Stomach (tissue), 8 donors: ENCODE measurements at regions not wholly inside any gene's neighbourhood (a gene's known extent, or its start where the extent isn't known, plus 50 kb on each side); places are given as distances from the start of the nearest gene placed in this dataset.

Source experiments
- DNase-seq, 2 donors: peaks; one replicate each; pipeline versions ENCODE4 v3.0.0 to v3.0.0-alpha.2; 2013 to 2019
- H3K27ac ChIP-seq, 5 donors: fragments of 200-600 bp in 4 of 5; sonication (generic) in 4 of 5; one replicate each; pipeline ENCODE4 v1.5.1; 2013 to 2019; ENCODE audit warnings: mild to moderate bottlenecking in 1 of 5, moderate library complexity in 1 of 5
- H3K27me3 ChIP-seq, 3 donors: fragments of 200-600 bp; sonication (generic); one replicate each; pipeline ENCODE4 v1.5.1; 2017 to 2019; ENCODE audit warnings: mixed run types in 1 of 3
- H3K36me3 ChIP-seq, 4 donors: fragments of 200-600 bp; sonication (generic); 1 replicate in 3 of 4; 2 replicates in 1 of 4; pipeline ENCODE4 v1.5.1; 2016 to 2019
- H3K4me1 ChIP-seq, 4 donors: fragments of 200-600 bp; sonication (generic); one replicate each; pipeline ENCODE4 v1.5.1; 2016 to 2019
- H3K4me3 ChIP-seq, 4 donors: fragments of 200-600 bp; sonication (generic) in 3 of 4; one replicate each; pipeline ENCODE4 v1.5.1; 2016 to 2019; ENCODE audit warnings: mild to moderate bottlenecking in 1 of 4
- H3K9me3 ChIP-seq, 4 donors: fragments of 200-600 bp; sonication (generic); one replicate each; pipeline ENCODE4 v1.5.1; 2016 to 2019
- CTCF ChIP-seq, 7 experiments: fragments of 450-650 bp in 4 of 7; fragments of 200-600 bp in 3 of 7; sonication (generic) in 3 of 7; IDR thresholded peaks; one replicate each; pipeline ENCODE4 v1.5.1; 2016 to 2019; ENCODE audit warnings: antibody characterized with exemption in 7 of 7, control low read depth in 2 of 7, mild to moderate bottlenecking in 1 of 7
- EP300 ChIP-seq: sonication (generic); formaldehyde crosslinking; IDR thresholded peaks from one replicate; pipeline ENCODE4 v1.6.1; 2017; ENCODE audit warnings: antibody characterized with exemption
- POLR2A ChIP-seq, 4 donors: fragments of 450-650 bp; IDR thresholded peaks; one replicate each; pipeline ENCODE4 v1.6.1; 2016; ENCODE audit warnings: antibody characterized with exemption in 4 of 4, control low read depth in 2 of 4, mild to moderate bottlenecking in 1 of 4, moderate library complexity in 1 of 4
- POLR2AphosphoS5 ChIP-seq, 3 donors: sonication (generic); formaldehyde crosslinking; IDR thresholded peaks; one replicate each; pipeline ENCODE4 v1.6.1; 2016; ENCODE audit warnings: antibody characterized with exemption in 3 of 3
- WGBS, 5 donors: extraction: QIAGEN DNeasy Blood & Tissue Kit in 3 of 5; methylation state at CpG; one replicate each; pipeline versions ENCODE4 v1.1.5 to v1.1.7; 2013 to 2018; 5-methylcytosine and 5-hydroxymethylcytosine counted together
- intact Hi-C: fragments of 100-400 bp; cut with DNase I; formaldehyde crosslinking; loops from one replicate; pipeline ENCODE4 v1.15.1; 2023; ENCODE audit warnings: low total_unique reads
- donor health status: healthy with polysubstance abuse.
- donor health status: Bipolar disorder and iron deficiency.
- donor health status: healthy.

- 89 to 94% (median 92%) methylated on average over 8 of the region's 8 CpGs for WGBS, 5 donors
- no peaks in the 10 kb centered on the region for H3K36me3 ChIP-seq
- H3K27me3 ChIP-seq, result no peaks in the 10 kb centered on the region
- no peaks in the 10 kb centered on the region for H3K9me3 ChIP-seq
- no peak overlapping the region for H3K27ac ChIP-seq
- H3K4me3 ChIP-seq, result no peak overlapping the region
- no peak for DNase-seq
- TF ChIP-seq CTCF (IDR thresholded peaks at IDR 0.05) (no peak), POLR2AphosphoS5 (IDR thresholded peaks at IDR 0.05) (no peak), POLR2A (IDR thresholded peaks at IDR 0.05) (no peak), EP300 (no peak)
- intact Hi-C loops, result no loop called here
- H3K4me1 ChIP-seq, result peaks cover 0 to 8% (median 4%) of the 10 kb centered on the region in 4 donors
Measured at GRCh38 chr5:125036494-125036893, 290.1 kb upstream of the ZNF608 start.

GRCh38 chr5:125037020-125037419, 290.6 kb upstream of the ZNF608 start:
- Histone ChIP-seq H3K9me3 (no peaks in the 10 kb centered on the region), H3K27ac (no peak overlapping the region), H3K27me3 (no peaks in the 10 kb centered on the region), H3K36me3 (no peaks in the 10 kb centered on the region), H3K4me3 (no peak overlapping the region), H3K4me1 (peaks cover 0 to 13% (median 6%) of the 10 kb centered on the region in 4 donors)
- WGBS, 5 donors, result 84 to 100% (median 90%) methylated on average over 1 of the region's 1 CpG
- no peak for DNase-seq
- intact Hi-C loops, result no loop called here
- TF ChIP-seq POLR2A (IDR thresholded peaks at IDR 0.05), result no peak
- no peak for TF ChIP-seq CTCF (IDR thresholded peaks at IDR 0.05)
- no peak for TF ChIP-seq EP300
- no peak for TF ChIP-seq POLR2AphosphoS5 (IDR thresholded peaks at IDR 0.05)

GRCh38 chr5:125037530-125037929, 291.1 kb upstream of the ZNF608 start:
- H3K4me1 ChIP-seq, result peaks cover 0 to 18% (median 8%) of the 10 kb centered on the region in 4 donors
- no peaks in the 10 kb centered on the region for H3K9me3 ChIP-seq
- DNase-seq, result no peak
- WGBS, 5 donors, result 91 to 94% (median 93%) methylated on average over 7 of the region's 7 CpGs
- H3K36me3 ChIP-seq, result no peaks in the 10 kb centered on the region
- H3K4me3 ChIP-seq, result no peak overlapping the region
- no peaks in the 10 kb centered on the region for H3K27me3 ChIP-seq
- intact Hi-C loops, result no loop called here
- H3K27ac ChIP-seq, result no peak overlapping the region
- TF ChIP-seq EP300 (no peak), POLR2AphosphoS5 (IDR thresholded peaks at IDR 0.05) (no peak), POLR2A (IDR thresholded peaks at IDR 0.05) (no peak), CTCF (IDR thresholded peaks at IDR 0.05) (no peak)

GRCh38 chr5:125038477-125038876, 292.0 kb upstream of the ZNF608 start:
- Histone ChIP-seq H3K4me3 (no peak overlapping the region), H3K9me3 (no peaks in the 10 kb centered on the region), H3K27me3 (no peaks in the 10 kb centered on the region), H3K36me3 (no peaks in the 10 kb centered on the region), H3K4me1 (peaks cover 0 to 25% (median 9%) of the 10 kb centered on the region in 4 donors), H3K27ac (no peak overlapping the region)
- DNase-seq, result peak in 1 of 2 donors; percentile 15
- WGBS, 5 donors, result 82 to 90% (median 89%) methylated on average over 5 of the region's 5 CpGs
- intact Hi-C loops, result no loop called here
- no peak for TF ChIP-seq EP300
- TF ChIP-seq POLR2A (IDR thresholded peaks at IDR 0.05), result no peak

- no peak for DNase-seq
- H3K36me3 ChIP-seq, result no peaks in the 10 kb centered on the region
- no peaks in the 10 kb centered on the region for H3K9me3 ChIP-seq
- no peak for TF ChIP-seq EP300
- no peak for TF ChIP-seq POLR2AphosphoS5 (IDR thresholded peaks at IDR 0.05)
- TF ChIP-seq POLR2A (IDR thresholded peaks at IDR 0.05), result no peak
- no peak for TF ChIP-seq CTCF (IDR thresholded peaks at IDR 0.05)
- intact Hi-C loops, result no loop called here
- no peaks in the 10 kb centered on the region for H3K27me3 ChIP-seq
- H3K4me3 ChIP-seq, result no peak overlapping the region
- 21 to 36% (median 30%) methylated on average over 2 of the region's 2 CpGs for WGBS, 5 donors
- H3K27ac ChIP-seq, result no peak overlapping the region
- peaks cover 0 to 37% (median 16%) of the 10 kb centered on the region in 4 donors for H3K4me1 ChIP-seq
Measured at GRCh38 chr5:125041798-125042197, 295.4 kb upstream of the ZNF608 start.
